ENCODE measurements at regions not wholly inside any gene's neighbourhood (a gene's known extent, or its start where the extent isn't known, plus 50 kb on each side); places are given as distances from the start of the nearest gene placed in this dataset.

GRCh38 chr4:125979950-125980349 is 665.2 kb downstream of the FAT4 start:
- H3K27me3 Mint-ChIP-seq (ENCODE audit: low read depth): no peaks in the 10 kb centered on the region
- no peaks in the 10 kb centered on the region for H3K4me1 Mint-ChIP-seq (ENCODE audit: low read depth)
- peaks cover 2% of the 10 kb centered on the region for H3K9me3 Mint-ChIP-seq
- H3K36me3 Mint-ChIP-seq (ENCODE audit: low read depth): no peaks in the 10 kb centered on the region
- intact Hi-C loops (cut with micrococcal nuclease): no loop called here
- DNase-seq: no peak
- H3K27ac Mint-ChIP-seq: no peak overlapping the region
- CTCF ChIA-PET: no interaction called here
- no peak overlapping the region for H3K4me3 Mint-ChIP-seq

DNA sequence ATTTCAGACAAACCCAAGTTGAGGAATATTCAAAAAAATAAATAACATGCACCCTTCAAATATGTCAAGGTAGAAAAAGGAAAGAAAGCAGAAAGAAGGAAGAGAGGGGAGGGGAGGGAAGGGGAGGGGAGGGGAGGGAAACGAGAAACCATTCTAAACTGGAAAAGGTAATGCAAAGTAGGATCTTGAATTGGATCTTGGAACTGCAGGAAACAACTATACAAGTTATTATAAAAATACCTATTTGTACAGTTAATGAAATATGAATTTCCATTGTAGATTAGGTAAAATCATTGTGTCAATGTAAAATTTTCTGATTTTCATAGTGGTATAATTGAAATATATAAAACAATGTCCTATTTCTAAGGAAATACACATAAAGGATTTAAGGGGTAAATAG is 668.4 kb downstream of the FAT4 start:
- Mint-ChIP-seq H3K36me3 (ENCODE audit: low read depth) (no peaks in the 10 kb centered on the region), H3K27ac (no peak overlapping the region), H3K9me3 (peaks cover 2% of the 10 kb centered on the region), H3K4me3 (no peak overlapping the region), H3K4me1 (ENCODE audit: low read depth) (no peaks in the 10 kb centered on the region), H3K27me3 (ENCODE audit: low read depth) (no peaks in the 10 kb centered on the region)
- DNase-seq: no peak
- intact Hi-C loops (cut with micrococcal nuclease): loop anchor here (1.0 kb wide), 1 partner anchor 48 kb away; no protein-coding TSS in a partner anchor
- CTCF ChIA-PET: no interaction called here

DNA sequence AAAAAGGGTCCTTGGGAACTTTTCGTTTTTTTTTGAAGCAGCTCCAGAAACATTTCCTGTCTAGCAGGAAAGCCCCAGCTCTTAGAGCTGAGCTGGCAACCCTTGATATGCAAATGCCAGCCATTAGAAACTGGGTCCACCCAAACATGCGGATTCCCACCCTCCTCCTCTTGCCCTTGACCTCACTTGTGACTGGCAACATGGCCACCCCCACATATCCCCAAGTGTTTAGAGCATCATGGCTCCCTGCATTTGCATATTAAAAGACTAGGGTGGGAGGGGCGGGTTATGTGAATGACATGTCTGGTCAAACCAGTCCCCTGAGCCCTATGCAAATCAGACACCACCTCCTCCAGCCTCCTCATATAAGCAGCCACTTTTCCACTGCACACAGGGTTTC is 671.1 kb downstream of the FAT4 start:
- H3K27ac Mint-ChIP-seq: no peak overlapping the region
- H3K36me3 Mint-ChIP-seq (ENCODE audit: low read depth): no peaks in the 10 kb centered on the region
- H3K4me3 Mint-ChIP-seq: no peak overlapping the region
- H3K27me3 Mint-ChIP-seq (ENCODE audit: low read depth): no peaks in the 10 kb centered on the region
- CTCF ChIA-PET: no interaction called here
- no peaks in the 10 kb centered on the region for H3K4me1 Mint-ChIP-seq (ENCODE audit: low read depth)
- intact Hi-C loops (cut with micrococcal nuclease): no loop called here
- DNase-seq: no peak
- H3K9me3 Mint-ChIP-seq: peaks cover 2% of the 10 kb centered on the region

DNA sequence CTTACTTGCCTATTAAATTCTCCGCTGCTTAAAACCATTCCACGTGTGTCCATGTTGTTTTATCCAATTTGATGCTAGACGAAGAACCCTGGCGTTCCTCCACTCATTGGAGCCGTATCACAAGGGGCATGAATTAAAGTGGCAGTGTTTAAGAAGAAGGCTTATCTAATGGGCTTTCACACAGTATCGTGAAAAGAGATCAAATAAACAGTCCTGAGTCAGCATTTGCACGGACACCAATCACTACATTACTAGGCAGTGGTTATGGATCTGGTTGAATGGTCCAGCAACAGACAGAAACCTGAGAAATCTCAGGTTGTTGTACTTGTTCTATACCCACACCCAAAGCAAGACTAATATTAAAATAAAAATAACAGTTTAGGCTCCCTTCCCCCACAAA is 671.6 kb downstream of the FAT4 start:
- Mint-ChIP-seq H3K4me1 (ENCODE audit: low read depth) (no peaks in the 10 kb centered on the region), H3K36me3 (ENCODE audit: low read depth) (no peaks in the 10 kb centered on the region), H3K9me3 (peaks cover 2% of the 10 kb centered on the region), H3K27ac (no peak overlapping the region), H3K27me3 (ENCODE audit: low read depth) (no peaks in the 10 kb centered on the region), H3K4me3 (no peak overlapping the region)
- intact Hi-C loops (cut with micrococcal nuclease): no loop called here
- CTCF ChIA-PET: no interaction called here
- no peak for DNase-seq

DNA sequence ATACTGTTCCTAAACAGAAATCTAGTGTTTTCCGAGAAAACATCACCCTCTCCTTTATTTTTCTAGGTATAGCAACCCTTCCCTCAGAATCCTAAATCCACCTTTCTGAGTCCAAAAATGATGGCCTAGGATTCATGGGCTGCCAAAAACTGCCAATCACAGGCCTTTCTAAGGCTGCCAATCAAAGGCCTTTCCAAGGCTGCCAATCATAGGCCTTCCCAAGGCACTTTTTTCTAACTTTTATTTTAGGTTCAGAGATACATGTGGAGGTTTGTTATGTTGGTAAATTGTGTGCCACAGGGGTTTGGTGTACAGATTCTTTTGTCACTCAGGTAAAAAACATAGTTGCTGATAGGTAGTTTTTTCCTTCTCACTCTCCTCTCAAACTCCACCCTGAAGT is 673.7 kb downstream of the FAT4 start:
- no peak overlapping the region for H3K4me3 Mint-ChIP-seq
- no peak overlapping the region for H3K27ac Mint-ChIP-seq
- no peak for DNase-seq
- H3K27me3 Mint-ChIP-seq (ENCODE audit: low read depth): no peaks in the 10 kb centered on the region
- CTCF ChIA-PET: no interaction called here
- H3K4me1 Mint-ChIP-seq (ENCODE audit: low read depth): no peaks in the 10 kb centered on the region
- H3K9me3 Mint-ChIP-seq: peaks cover 2% of the 10 kb centered on the region
- intact Hi-C loops (cut with micrococcal nuclease): no loop called here
- H3K36me3 Mint-ChIP-seq (ENCODE audit: low read depth): no peaks in the 10 kb centered on the region

GRCh38 chr4:125991398-125991797 is 676.6 kb downstream of the FAT4 start:
- H3K4me1 Mint-ChIP-seq (ENCODE audit: low read depth): no peaks in the 10 kb centered on the region
- H3K27ac Mint-ChIP-seq: no peak overlapping the region
- H3K36me3 Mint-ChIP-seq (ENCODE audit: low read depth): no peaks in the 10 kb centered on the region
- no peak overlapping the region for H3K4me3 Mint-ChIP-seq
- CTCF ChIA-PET: no interaction called here
- DNase-seq: no peak
- intact Hi-C loops (cut with micrococcal nuclease): no loop called here
- peaks cover 2% of the 10 kb centered on the region for H3K9me3 Mint-ChIP-seq
- no peaks in the 10 kb centered on the region for H3K27me3 Mint-ChIP-seq (ENCODE audit: low read depth)

- Mint-ChIP-seq H3K36me3 (ENCODE audit: low read depth) (no peaks in the 10 kb centered on the region), H3K9me3 (no peaks in the 10 kb centered on the region), H3K27me3 (ENCODE audit: low read depth) (no peaks in the 10 kb centered on the region), H3K27ac (no peak overlapping the region), H3K4me3 (no peak overlapping the region), H3K4me1 (ENCODE audit: low read depth) (no peaks in the 10 kb centered on the region)
- intact Hi-C loops (cut with micrococcal nuclease): no loop called here
- DNase-seq: no peak
- CTCF ChIA-PET: no interaction called here
These were observed 678.1 kb downstream of the FAT4 start for GRCh38 chr4:125992891-125993290.

GRCh38 chr4:125994024-125994423 is 679.3 kb downstream of the FAT4 start:
- no peak overlapping the region for H3K27ac Mint-ChIP-seq
- DNase-seq: no peak
- H3K4me1 Mint-ChIP-seq (ENCODE audit: low read depth): no peaks in the 10 kb centered on the region
- H3K4me3 Mint-ChIP-seq: no peak overlapping the region
- H3K36me3 Mint-ChIP-seq (ENCODE audit: low read depth): no peaks in the 10 kb centered on the region
- no peaks in the 10 kb centered on the region for H3K9me3 Mint-ChIP-seq
- intact Hi-C loops (cut with micrococcal nuclease): no loop called here
- H3K27me3 Mint-ChIP-seq (ENCODE audit: low read depth): no peaks in the 10 kb centered on the region
- CTCF ChIA-PET: no interaction called here

- no peak for DNase-seq
- no peaks in the 10 kb centered on the region for H3K4me1 Mint-ChIP-seq (ENCODE audit: low read depth)
- CTCF ChIA-PET: no interaction called here
- H3K9me3 Mint-ChIP-seq: no peaks in the 10 kb centered on the region
- no peaks in the 10 kb centered on the region for H3K27me3 Mint-ChIP-seq (ENCODE audit: low read depth)
- no peak overlapping the region for H3K4me3 Mint-ChIP-seq
- intact Hi-C loops (cut with micrococcal nuclease): no loop called here
- H3K36me3 Mint-ChIP-seq (ENCODE audit: low read depth): no peaks in the 10 kb centered on the region
- no peak overlapping the region for H3K27ac Mint-ChIP-seq
These were observed 679.7 kb downstream of the FAT4 start for GRCh38 chr4:125994430-125994829.

DNA sequence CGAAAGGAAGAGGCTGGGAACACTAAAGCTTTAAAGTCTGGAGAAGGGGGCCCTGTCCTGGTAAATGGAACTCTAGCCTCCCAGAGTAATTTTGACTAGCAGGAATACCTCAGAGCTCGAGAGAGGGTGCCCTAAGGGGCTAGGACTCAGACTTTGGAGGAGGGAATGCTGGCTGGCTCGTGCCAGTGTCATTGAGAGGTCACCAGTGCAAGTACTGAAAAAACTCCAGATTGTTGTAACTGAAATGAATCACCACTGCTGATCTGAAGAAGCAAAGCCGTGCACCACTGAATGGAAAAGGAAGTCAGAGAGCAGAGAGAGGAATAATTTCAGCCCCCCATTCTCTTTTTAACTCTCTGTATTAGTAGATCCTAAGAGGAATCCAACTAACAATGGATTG is 690.2 kb downstream of the FAT4 start:
- Mint-ChIP-seq H3K9me3 (peaks cover 3% of the 10 kb centered on the region), H3K4me3 (no peak overlapping the region), H3K27ac (no peak overlapping the region), H3K4me1 (ENCODE audit: low read depth) (no peaks in the 10 kb centered on the region), H3K27me3 (ENCODE audit: low read depth) (no peaks in the 10 kb centered on the region), H3K36me3 (ENCODE audit: low read depth) (no peaks in the 10 kb centered on the region)
- DNase-seq: no peak
- intact Hi-C loops (cut with micrococcal nuclease): no loop called here
- CTCF ChIA-PET: interaction anchor here (0.6 kb wide), 1 partner anchor 1594 kb away, joined by 3 read pairs; no protein-coding TSS in a partner anchor

GRCh38 chr4:126007142-126007541 is 692.4 kb downstream of the FAT4 start:
- Mint-ChIP-seq H3K27ac (no peak overlapping the region), H3K27me3 (ENCODE audit: low read depth) (no peaks in the 10 kb centered on the region), H3K4me1 (ENCODE audit: low read depth) (no peaks in the 10 kb centered on the region), H3K36me3 (ENCODE audit: low read depth) (no peaks in the 10 kb centered on the region), H3K9me3 (peaks cover 12% of the 10 kb centered on the region), H3K4me3 (no peak overlapping the region)
- no peak for DNase-seq
- intact Hi-C loops (cut with micrococcal nuclease): no loop called here
- CTCF ChIA-PET: interaction anchor here (0.6 kb wide), 1 partner anchor 250 kb away, joined by 3 read pairs; no protein-coding TSS in a partner anchor

GRCh38 chr4:126012691-126013290 is 698.0 kb downstream of the FAT4 start:
- DNase-seq: no peak

DNA sequence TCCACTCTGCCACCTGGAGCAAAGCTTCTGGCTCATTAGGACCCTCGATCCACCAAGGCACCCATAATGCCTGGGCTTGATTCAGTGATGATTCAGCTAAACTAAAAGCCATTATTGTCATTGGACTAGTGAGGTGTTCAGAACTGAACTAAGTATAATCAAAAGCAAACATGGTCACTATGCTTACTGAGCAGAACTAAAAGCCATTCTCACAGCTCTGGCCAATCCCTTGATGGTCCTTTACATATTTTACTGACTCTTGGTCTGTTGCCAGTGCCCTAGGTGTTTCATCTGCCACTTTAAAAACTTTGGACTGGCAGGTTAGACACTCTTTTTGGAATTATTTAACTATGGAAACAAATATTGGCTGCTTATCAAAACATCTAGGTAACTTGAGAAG is 703.5 kb downstream of the FAT4 start:
- peaks cover 4% of the 10 kb centered on the region for H3K9me3 Mint-ChIP-seq
- no peak for DNase-seq

More at GRCh38 chr4:126012691-126013290, 698.0 kb downstream of the FAT4 start:
- no peak overlapping the region for H3K4me3 Mint-ChIP-seq
- intact Hi-C loops (cut with micrococcal nuclease): no loop called here
- H3K27me3 Mint-ChIP-seq (ENCODE audit: low read depth): no peaks in the 10 kb centered on the region
- H3K9me3 Mint-ChIP-seq: peaks cover 17% of the 10 kb centered on the region
- CTCF ChIA-PET: interaction anchor here (0.7 kb wide), 1 partner anchor 268 kb away, joined by 3 read pairs; no protein-coding TSS in a partner anchor
- no peaks in the 10 kb centered on the region for H3K36me3 Mint-ChIP-seq (ENCODE audit: low read depth)
- H3K27ac Mint-ChIP-seq: no peak overlapping the region
- no peaks in the 10 kb centered on the region for H3K4me1 Mint-ChIP-seq (ENCODE audit: low read depth)

More for the DNA sequence above, 703.5 kb downstream of the FAT4 start:
- Mint-ChIP-seq H3K27ac (no peak overlapping the region), H3K27me3 (ENCODE audit: low read depth) (no peaks in the 10 kb centered on the region), H3K4me1 (ENCODE audit: low read depth) (no peaks in the 10 kb centered on the region), H3K36me3 (ENCODE audit: low read depth) (no peaks in the 10 kb centered on the region), H3K4me3 (no peak overlapping the region)
- CTCF ChIA-PET: no interaction called here
- intact Hi-C loops (cut with micrococcal nuclease): no loop called here
